PFSK-1 (cell line): ENCODE measurements at regions not wholly inside any gene's neighbourhood (a gene's known extent, or its start where the extent isn't known, plus 50 kb on each side); places are given as distances from the start of the nearest gene placed in this dataset.

ENCODE experiments used
- FOXP2 ChIP-seq: optimal IDR thresholded peaks from 2 replicates; pipeline ENCODE3; 2011; ENCODE audit warnings: borderline replicate concordance, control low read depth, inconsistent platforms; ENCODE audit not compliant: insufficient read depth; ENCODE audit errors: extremely low read length, extremely low read depth
- POLR2AphosphoS5 ChIP-seq: IDR thresholded peaks from 2 replicates; pipeline ENCODE4 v1.6.1; 2012; ENCODE audit warnings: low read depth, mild to moderate bottlenecking, control low read depth, low read length, moderate library complexity
- REST ChIP-seq, 2 experiments: IDR thresholded peaks; 2 replicates each; pipeline versions ENCODE4 v1.6.1 to v1.8.0; 2011 to 2012; ENCODE audit warnings: low read depth in 2 of 2, low read length in 2 of 2, control low read depth in 1 of 2, inconsistent platforms in 1 of 2, mild to moderate bottlenecking in 1 of 2, moderate library complexity in 1 of 2; ENCODE audit not compliant: insufficient read depth in 1 of 2
- SIN3A ChIP-seq: IDR thresholded peaks from 2 replicates; pipeline ENCODE4 v1.6.1; 2012; ENCODE audit warnings: mild to moderate bottlenecking, low read length, moderate library complexity, borderline replicate concordance; ENCODE audit not compliant: insufficient read depth
- TAF1 ChIP-seq: IDR thresholded peaks from 2 replicates; pipeline ENCODE4 v1.6.1; 2012; ENCODE audit warnings: low read length, control low read depth, borderline replicate concordance; ENCODE audit not compliant: insufficient read depth

DNA sequence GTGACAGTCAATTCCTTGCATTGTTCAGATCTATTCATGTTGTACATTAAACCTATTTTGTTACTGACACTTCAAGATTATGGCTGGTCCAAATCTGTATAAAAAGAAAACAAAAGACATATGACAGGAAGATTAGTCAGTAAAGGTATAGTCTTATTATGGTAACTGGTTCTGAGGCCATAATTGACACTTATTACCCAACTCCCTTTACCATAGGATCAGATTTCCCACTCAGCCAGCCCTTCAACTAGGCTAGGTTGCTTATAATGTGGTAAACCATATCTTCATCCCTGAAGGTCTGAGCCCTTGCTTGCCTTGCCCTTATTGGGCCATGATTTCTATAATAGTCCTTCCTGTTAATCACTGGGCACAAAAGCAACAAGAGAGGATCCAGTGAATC, 289.6 kb downstream of the CXXC4 start:
- TF ChIP-seq POLR2AphosphoS5 (no peak), TAF1 (no peak), REST (IDR thresholded peaks at IDR 0.05; ENCODE audit: insufficient read depth in 1 of 2, low read depth in 2 of 2, low read length in 2 of 2) (no peak), SIN3A (no peak), FOXP2 (no peak)
